LNCAP (cell line): ENCODE measurements at regions not wholly inside any gene's neighbourhood (a gene's known extent, or its start where the extent isn't known, plus 50 kb on each side); places are given as distances from the start of the nearest gene placed in this dataset.

ENCODE experiments used
- CTCF ChIP-seq: fragments of 450-650 bp; IDR thresholded peaks from 2 replicates; pipeline ENCODE4 v1.5.1; 2017; ENCODE audit warnings: mild to moderate bottlenecking

- no peak for TF ChIP-seq CTCF
These were observed 91.3 kb upstream of the ZNF366 start for GRCh38 chr5:72598401-72599064.

- TF ChIP-seq CTCF = no peak
These were observed 90.3 kb upstream of the ZNF366 start for GRCh38 chr5:72597456-72597948.

- TF ChIP-seq CTCF = no peak
These were observed 89.7 kb upstream of the ZNF366 start for GRCh38 chr5:72596956-72597355.

GRCh38 chr5:72588640-72589039, 81.4 kb upstream of the ZNF366 start:
- TF ChIP-seq CTCF = no peak

GRCh38 chr5:72587661-72588308, 80.6 kb upstream of the ZNF366 start:
- TF ChIP-seq CTCF = no peak

GRCh38 chr5:72586788-72587530, 79.7 kb upstream of the ZNF366 start:
- TF ChIP-seq CTCF = no peak

GRCh38 chr5:72584466-72584865, 77.3 kb upstream of the ZNF366 start:
- TF ChIP-seq CTCF = no peak
